NAMALWA (cell line): ENCODE measurements at regions not wholly inside any gene's neighbourhood (a gene's known extent, or its start where the extent isn't known, plus 50 kb on each side); places are given as distances from the start of the nearest gene placed in this dataset.

Experiments
- DNase-seq: peaks from one replicate; pipeline ENCODE4 v3.0.0-alpha.2; 2015; ENCODE audit warnings: low spot score

DNA sequence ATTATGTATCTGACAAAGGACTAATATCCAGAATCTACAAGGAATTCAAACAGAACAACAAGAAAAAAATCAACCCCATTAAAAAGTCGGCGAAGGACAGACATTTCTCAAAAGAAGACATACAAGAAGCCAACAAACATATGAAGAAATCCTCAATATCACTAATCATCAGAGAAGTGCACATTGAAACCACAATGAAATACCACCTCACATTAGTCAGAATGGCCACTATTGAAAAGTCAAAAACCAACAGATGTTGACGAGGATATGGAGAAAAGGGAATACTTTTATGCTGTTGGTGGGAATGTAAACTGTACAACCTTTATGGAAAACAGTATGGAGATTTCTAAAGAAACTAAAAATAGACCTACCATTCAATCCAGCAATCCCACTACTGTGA is 233.1 kb upstream of the PLSCR5 start:
- no peak for DNase-seq

DNA sequence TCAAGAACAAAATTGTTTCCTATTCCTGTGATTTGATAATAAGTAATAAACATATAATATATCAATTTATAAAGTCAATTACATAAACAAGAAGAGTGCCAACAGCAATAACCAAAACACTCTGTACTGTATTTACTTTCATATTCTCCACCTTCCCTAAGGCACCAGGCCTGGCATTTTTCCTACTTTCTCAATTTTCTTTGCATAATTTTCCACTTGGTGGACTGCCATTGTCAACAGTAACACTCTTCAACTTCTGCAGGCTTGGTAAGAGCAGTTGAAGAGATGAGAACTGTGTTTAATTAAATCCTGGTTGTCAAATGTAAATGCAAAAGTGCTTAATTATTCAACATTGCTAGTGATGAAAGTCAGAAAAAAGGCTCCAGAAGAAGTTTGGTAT is 229.8 kb upstream of the PLSCR5 start:
- no peak for DNase-seq

DNA sequence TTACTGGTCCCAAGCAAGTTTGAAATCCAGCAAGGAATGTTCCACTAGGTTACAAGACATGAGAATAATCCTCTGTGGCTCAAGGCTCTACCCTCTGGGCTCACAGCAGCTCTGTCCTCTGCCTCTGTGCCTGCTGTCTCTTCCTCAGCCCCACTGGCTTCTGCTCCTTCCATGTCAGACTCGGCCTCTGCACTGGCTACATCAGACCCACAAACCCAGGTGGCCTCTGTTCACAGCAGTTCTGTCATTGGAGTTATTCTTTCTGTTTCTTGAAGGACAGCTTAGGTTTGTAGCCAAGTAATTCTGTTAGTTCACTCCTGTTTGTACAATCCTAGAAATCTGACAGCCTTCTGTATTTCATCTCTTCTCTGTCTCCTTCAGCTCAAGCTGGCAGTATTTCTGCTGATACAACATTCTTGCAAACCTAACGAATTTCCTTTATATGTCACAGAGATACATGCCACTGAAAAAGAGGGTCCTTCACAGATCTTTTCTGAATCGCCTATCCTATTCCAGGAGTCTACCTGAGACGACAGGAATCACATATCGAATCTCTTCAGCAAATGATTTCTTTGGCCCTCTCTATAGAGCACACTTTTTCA is 227.8 kb upstream of the PLSCR5 start:
- DNase-seq: no peak

DNA sequence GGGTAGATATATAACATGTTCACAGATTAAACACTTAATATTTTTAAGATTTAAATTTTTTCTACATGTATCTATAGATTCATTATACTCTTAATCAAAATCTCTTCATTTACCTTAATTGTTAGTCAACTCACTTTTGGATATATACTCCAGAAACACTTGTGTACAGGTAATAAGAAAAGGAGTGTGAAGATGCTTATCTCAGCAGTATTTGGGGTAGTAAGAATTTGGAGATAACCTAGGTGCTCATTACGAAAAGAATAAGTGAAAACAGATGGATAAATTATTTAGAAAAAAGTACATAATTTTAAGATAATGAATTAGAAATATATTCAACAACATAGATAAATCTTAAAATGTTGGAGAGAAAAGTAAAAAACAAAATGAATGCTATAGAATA is 226.5 kb upstream of the PLSCR5 start:
- DNase-seq: no peak

DNA sequence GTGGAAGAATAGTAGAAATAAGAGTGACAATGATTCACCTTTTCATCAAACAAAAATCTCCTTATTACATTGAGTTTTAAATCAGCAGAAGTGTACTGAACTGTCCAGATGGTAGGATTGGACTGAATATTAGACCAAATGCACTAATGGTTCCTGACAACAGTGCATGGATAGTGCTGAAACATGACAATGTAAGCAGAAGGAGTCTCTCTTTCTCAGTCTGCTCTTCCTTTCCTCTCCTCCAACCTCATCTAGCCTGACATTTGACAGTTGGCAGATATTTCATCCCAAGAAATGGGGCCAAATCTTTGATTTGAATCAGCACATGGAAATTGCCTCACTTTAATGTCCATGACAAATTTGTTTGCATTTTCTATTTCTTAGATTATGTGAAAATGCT is 225.1 kb upstream of the PLSCR5 start:
- no peak for DNase-seq

DNA sequence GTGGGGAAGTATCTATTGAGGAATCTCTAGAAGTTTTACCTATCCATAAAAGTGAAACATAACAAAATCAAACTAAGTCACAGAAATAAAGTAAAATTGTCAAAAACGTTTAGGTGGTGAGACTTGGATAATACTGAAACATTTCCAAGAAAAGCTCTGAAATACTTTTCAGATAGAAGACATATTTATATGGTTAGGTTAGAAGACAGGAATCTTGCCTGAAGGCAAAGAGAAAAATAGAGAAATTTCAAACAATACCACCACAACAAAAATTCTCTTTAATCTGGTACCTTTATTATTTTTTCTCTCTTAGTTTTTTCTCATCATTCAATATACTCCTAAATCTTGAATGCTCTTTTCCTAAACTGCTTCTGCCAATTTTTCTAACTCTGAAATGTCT is 222.7 kb upstream of the PLSCR5 start:
- no peak for DNase-seq

- no peak for DNase-seq
These were observed 218.5 kb upstream of the PLSCR5 start for GRCh38 chr3:146823622-146824021.

GRCh38 chr3:146818866-146819265 is 213.7 kb upstream of the PLSCR5 start:
- no peak for DNase-seq

DNA sequence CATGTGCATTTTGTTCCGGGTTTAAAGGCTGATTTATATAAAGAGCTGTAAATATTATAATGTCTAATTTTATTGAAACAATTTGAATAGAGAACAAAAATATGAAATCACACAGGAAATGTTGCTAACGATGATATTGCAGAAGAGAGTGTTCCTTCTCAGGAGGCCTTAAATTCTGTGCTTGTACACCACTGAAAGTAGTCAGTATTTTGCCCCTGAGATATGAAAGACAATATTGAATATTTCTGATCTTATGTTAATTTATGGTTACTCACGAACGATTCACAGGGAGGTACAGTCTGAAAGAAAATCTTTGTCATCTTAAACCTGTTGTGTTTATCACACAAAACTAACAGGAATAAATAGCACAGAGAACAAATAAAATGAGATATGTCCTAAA is 213.2 kb upstream of the PLSCR5 start:
- DNase-seq: no peak

DNA sequence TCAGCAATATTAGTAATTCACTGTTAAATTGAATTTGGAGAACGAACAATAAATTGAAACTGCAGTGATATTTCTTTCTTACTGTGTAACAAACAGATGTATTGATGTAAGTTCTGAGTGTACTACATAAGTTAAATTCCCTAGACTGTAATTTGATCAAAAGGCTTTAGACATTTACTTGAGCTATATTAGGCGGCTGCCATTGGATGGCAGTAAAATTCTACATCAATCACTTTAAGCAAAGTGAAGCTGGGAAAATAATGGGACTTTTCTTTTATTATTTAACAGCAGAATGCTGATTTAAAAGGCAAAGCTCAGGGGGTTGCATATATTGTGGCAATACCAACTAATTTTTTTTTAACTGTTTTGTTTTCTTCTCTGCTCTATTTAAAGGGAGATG is 212.6 kb upstream of the PLSCR5 start:
- DNase-seq: peak; percentile 35

GRCh38 chr3:146814601-146815315 is 209.6 kb upstream of the PLSCR5 start:
- DNase-seq: no peak

- DNase-seq: no peak
These were observed 208.3 kb upstream of the PLSCR5 start for GRCh38 chr3:146813496-146813895.

GRCh38 chr3:146803745-146804144 is 198.6 kb upstream of the PLSCR5 start:
- DNase-seq: no peak

DNA sequence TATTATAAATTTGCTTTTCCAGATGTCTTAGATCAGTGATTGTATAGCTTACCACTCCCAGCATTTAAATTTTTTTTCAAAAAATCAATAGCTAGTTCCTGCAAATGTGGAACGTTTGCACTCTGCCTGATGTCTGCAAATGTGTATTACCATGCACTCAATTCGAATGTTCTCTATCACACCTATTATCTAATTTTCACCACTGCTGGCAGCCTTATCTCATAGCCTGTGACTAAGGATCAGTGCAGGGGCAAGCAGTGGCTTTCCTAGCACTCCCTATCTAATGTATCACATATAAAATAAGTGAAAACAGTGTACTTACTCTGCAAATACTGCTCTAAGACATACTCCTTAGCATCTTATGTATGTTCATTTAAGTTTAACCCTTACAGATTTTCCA is 196.3 kb upstream of the PLSCR5 start:
- DNase-seq: no peak

GRCh38 chr3:146800484-146800883 is 195.3 kb upstream of the PLSCR5 start:
- DNase-seq: no peak

GRCh38 chr3:146796078-146796477 is 190.9 kb upstream of the PLSCR5 start:
- DNase-seq: no peak

GRCh38 chr3:146783446-146783845 is 178.3 kb upstream of the PLSCR5 start:
- no peak for DNase-seq

- no peak for DNase-seq
These were observed 176.5 kb upstream of the PLSCR5 start for GRCh38 chr3:146781606-146782005.

GRCh38 chr3:146781059-146781458 is 175.9 kb upstream of the PLSCR5 start:
- no peak for DNase-seq

DNA sequence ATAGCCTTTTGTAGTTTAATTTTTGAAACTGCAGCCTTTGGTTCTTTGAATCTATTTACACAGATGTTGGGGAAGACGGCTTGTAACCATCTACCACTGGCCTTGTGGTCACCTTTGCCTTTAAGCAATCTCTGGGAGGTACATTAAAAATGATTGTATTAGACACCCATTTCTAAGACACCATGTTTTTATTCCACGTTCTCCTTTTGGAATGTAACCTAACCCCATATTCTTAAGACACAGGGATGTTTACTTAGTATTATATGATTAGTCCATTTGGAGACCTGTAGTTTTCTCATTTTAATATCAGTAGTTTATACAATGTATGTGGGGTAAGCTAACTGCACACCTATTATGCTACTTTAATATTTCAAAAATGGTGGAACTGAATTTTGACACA is 175.1 kb upstream of the PLSCR5 start:
- no peak for DNase-seq

GRCh38 chr3:146777941-146778340 is 172.8 kb upstream of the PLSCR5 start:
- no peak for DNase-seq

DNA sequence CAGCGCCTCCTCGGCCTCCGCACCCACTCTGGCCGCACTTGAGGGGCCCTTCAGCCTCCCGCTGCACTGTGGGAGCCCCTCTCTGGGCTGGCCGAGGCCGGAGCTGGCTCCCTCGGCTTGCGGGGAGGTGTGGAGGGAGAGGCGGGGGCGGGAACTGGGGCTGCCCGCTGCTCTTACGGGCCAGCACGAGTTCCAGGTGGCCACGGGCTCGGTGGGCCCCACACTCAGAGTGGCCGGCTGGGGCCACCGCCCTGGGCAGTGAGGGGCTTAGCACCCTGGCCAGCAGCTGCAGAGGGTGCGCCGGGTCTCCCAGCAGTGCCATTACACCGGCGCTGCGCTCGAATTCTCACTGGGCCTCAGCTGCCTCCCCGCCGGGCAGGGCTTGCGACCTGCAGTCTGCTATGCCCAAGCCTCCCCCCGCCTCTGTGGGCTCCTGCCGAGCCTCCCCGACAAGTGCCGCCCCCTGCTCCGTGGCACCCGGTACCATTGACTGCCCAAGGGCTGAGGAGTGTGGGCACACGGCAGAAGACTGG is 167.1 kb upstream of the PLSCR5 start:
- DNase-seq: no peak

GRCh38 chr3:146770881-146771280 is 165.7 kb upstream of the PLSCR5 start:
- DNase-seq: no peak

GRCh38 chr3:146770301-146770700 is 165.2 kb upstream of the PLSCR5 start:
- DNase-seq: no peak
